Kidney (tissue), 13 donors: ENCODE measurements at regions not wholly inside any gene's neighbourhood (a gene's known extent, or its start where the extent isn't known, plus 50 kb on each side); places are given as distances from the start of the nearest gene placed in this dataset.

ENCODE experiments used
- DNase-seq, 5 donors: peaks; one replicate each; pipeline ENCODE4 v3.0.0-alpha.2; 2013 to 2020
- FAIRE-seq: peaks from 2 replicates; lab custom pipeline; 2012; peaks lifted over from hg19 to GRCh38; lab: Jason Lieb, UNC
- H3K27ac ChIP-seq, 2 donors: one replicate each; pipeline ENCODE4 v1.7.0; 2013; ENCODE audit warnings: low read depth in 2 of 2, low read length in 2 of 2, inconsistent platforms in 1 of 2
- H3K27me3 ChIP-seq: one replicate; pipeline ENCODE4 v1.7.1; 2013; ENCODE audit warnings: low read length, inconsistent platforms; ENCODE audit not compliant: control insufficient read depth, insufficient read depth
- H3K36me3 ChIP-seq, 3 donors: one replicate each; pipeline versions ENCODE4 v1.7.0 to v1.7.1; 2013; ENCODE audit warnings: low read length in 3 of 3, control low read depth in 1 of 3, inconsistent platforms in 1 of 3; ENCODE audit not compliant: insufficient read depth in 3 of 3, control insufficient read depth in 2 of 3
- H3K4me1 ChIP-seq, 3 donors: one replicate each; pipeline versions ENCODE4 v1.7.0 to v1.7.1; 2013; ENCODE audit warnings: low read length in 3 of 3, inconsistent platforms in 1 of 3, low read depth in 1 of 3; ENCODE audit not compliant: control insufficient read depth in 2 of 3, insufficient read depth in 2 of 3
- H3K4me3 ChIP-seq, 3 donors: one replicate each; pipeline versions ENCODE4 v1.7.0 to v1.8.1; 2013; ENCODE audit warnings: low read length in 3 of 3, control low read depth in 1 of 3, inconsistent platforms in 1 of 3
- H3K9ac ChIP-seq, 3 donors: one replicate each; pipeline versions ENCODE4 v1.7.0 to v1.7.1; 2013; ENCODE audit warnings: low read length in 3 of 3, control low read depth in 1 of 3, inconsistent platforms in 1 of 3
- H3K9me3 ChIP-seq, 3 donors: one replicate each; pipeline versions ENCODE4 v1.7.0 to v1.7.1; 2013; ENCODE audit warnings: low read length in 3 of 3, control low read depth in 1 of 3, inconsistent platforms in 1 of 3; ENCODE audit not compliant: control insufficient read depth in 2 of 3, insufficient read depth in 1 of 3
- CTCF ChIP-seq: IDR thresholded peaks from 3 replicates; pipeline ENCODE4 v1.5.1; 2012; ENCODE audit warnings: mild to moderate bottlenecking, moderate library complexity, borderline replicate concordance; ENCODE audit not compliant: insufficient read depth; ENCODE audit errors: extremely low read depth
- intact Hi-C: fragments of 100-400 bp; cut with DNase I; formaldehyde crosslinking; loops from one replicate; pipeline ENCODE4 v1.11.1; 2022
- donor health status: control.
- donor health status: control.
- donor health status: control.
- donor health status: control.
- donor health status: control.
- donor health status: DM: yes; HTN: yes; CAD: no.
- donor health status: Normal renal cell carcinoma (clear cell type).

GRCh38 chr3:152769523-152769922, 65.4 kb upstream of the P2RY1 start:
- TF ChIP-seq CTCF, result no peak
- Histone ChIP-seq H3K9me3 (no peaks in the 10 kb centered on the region), H3K4me3 (no peak overlapping the region), H3K4me1 (no peaks in the 10 kb centered on the region), H3K36me3 (no peaks in the 10 kb centered on the region), H3K27ac (no peak overlapping the region), H3K27me3 (no peaks in the 10 kb centered on the region), H3K9ac (no peak overlapping the region)
- no peak for FAIRE-seq
- intact Hi-C loops, result no loop called here
- DNase-seq, result no peak

- Histone ChIP-seq H3K27ac (no peak overlapping the region), H3K4me3 (no peak overlapping the region), H3K36me3 (no peaks in the 10 kb centered on the region), H3K9ac (no peak overlapping the region), H3K4me1 (no peaks in the 10 kb centered on the region), H3K9me3 (no peaks in the 10 kb centered on the region), H3K27me3 (no peaks in the 10 kb centered on the region)
- TF ChIP-seq CTCF, result no peak
- DNase-seq (no peak), FAIRE-seq (no peak)
- intact Hi-C loops, result no loop called here
Measured at GRCh38 chr3:152770296-152770695, 64.6 kb upstream of the P2RY1 start.

- Histone ChIP-seq H3K27me3 (no peaks in the 10 kb centered on the region), H3K27ac (no peak overlapping the region), H3K36me3 (no peaks in the 10 kb centered on the region), H3K9ac (no peak overlapping the region), H3K4me3 (no peak overlapping the region), H3K4me1 (no peaks in the 10 kb centered on the region), H3K9me3 (no peaks in the 10 kb centered on the region)
- FAIRE-seq, result peak; percentile 19
- TF ChIP-seq CTCF, result no peak
- DNase-seq, result no peak
- intact Hi-C loops, result no loop called here
Measured at GRCh38 chr3:152771120-152771519, 63.8 kb upstream of the P2RY1 start.

GRCh38 chr3:152772674-152773225, 62.2 kb upstream of the P2RY1 start:
- H3K4me1 ChIP-seq, result no peaks in the 10 kb centered on the region
- intact Hi-C loops, result no loop called here
- H3K36me3 ChIP-seq, result no peaks in the 10 kb centered on the region
- H3K9me3 ChIP-seq, result no peaks in the 10 kb centered on the region
- no peak overlapping the region for H3K27ac ChIP-seq
- DNase-seq (peak in 1 of 5 donors; percentile 29), FAIRE-seq (no peak)
- H3K27me3 ChIP-seq, result no peaks in the 10 kb centered on the region
- no peak overlapping the region for H3K4me3 ChIP-seq
- no peak for TF ChIP-seq CTCF
- no peak overlapping the region for H3K9ac ChIP-seq
